ENCODE measurements at regions not wholly inside any gene's neighbourhood (a gene's known extent, or its start where the extent isn't known, plus 50 kb on each side); places are given as distances from the start of the nearest gene placed in this dataset.
"Not testable (repeated sequence)": the region's sequence is repeated elsewhere in the genome, so short reads cannot be mapped to it uniquely, and the experiment has no call there.

GRCh38 chr2:156781677-156782076 lies 345.5 kb downstream of the GPD2 start:
- not testable (repeated sequence) for DNase-seq

- no peak for DNase-seq
These were observed 348.0 kb downstream of the GPD2 start for GRCh38 chr2:156784020-156784701.

GRCh38 chr2:156787517-156787916 lies 351.3 kb downstream of the GPD2 start:
- DNase-seq: no peak

GRCh38 chr2:156790343-156791037 lies 354.3 kb downstream of the GPD2 start:
- no peak for DNase-seq

GRCh38 chr2:156792242-156792840 lies 356.2 kb downstream of the GPD2 start:
- no peak for DNase-seq

- DNase-seq: no peak
These were observed 361.7 kb downstream of the GPD2 start for GRCh38 chr2:156797832-156798231.

- no peak for DNase-seq
These were observed 364.0 kb downstream of the GPD2 start for GRCh38 chr2:156800065-156800653.

GRCh38 chr2:156800781-156801361 lies 364.7 kb downstream of the GPD2 start:
- no peak for DNase-seq

- DNase-seq: no peak
These were observed 367.1 kb downstream of the GPD2 start for GRCh38 chr2:156803243-156803642.

GRCh38 chr2:156803967-156804366 lies 367.8 kb downstream of the GPD2 start:
- DNase-seq: no peak

GRCh38 chr2:156810094-156810493 lies 373.9 kb downstream of the GPD2 start:
- DNase-seq: no peak

GRCh38 chr2:156812496-156812895 lies 376.3 kb downstream of the GPD2 start:
- DNase-seq: no peak

- no peak for DNase-seq
These were observed 381.3 kb downstream of the GPD2 start for GRCh38 chr2:156817430-156817829.

- no peak for DNase-seq
These were observed 382.0 kb downstream of the GPD2 start for GRCh38 chr2:156818221-156818620.

GRCh38 chr2:156818944-156819343 lies 382.8 kb downstream of the GPD2 start:
- DNase-seq: no peak

GRCh38 chr2:156826341-156826933 lies 390.3 kb downstream of the GPD2 start:
- DNase-seq: no peak

- no peak for DNase-seq
These were observed 398.3 kb downstream of the GPD2 start for GRCh38 chr2:156834431-156834830.

- no peak for DNase-seq
These were observed 401.6 kb downstream of the GPD2 start for GRCh38 chr2:156837635-156838370.

GRCh38 chr2:156841321-156841720 lies 405.1 kb downstream of the GPD2 start:
- DNase-seq: no peak

GRCh38 chr2:156845806-156846558 lies 409.8 kb downstream of the GPD2 start:
- DNase-seq: no peak

- DNase-seq: no peak
These were observed 405.3 kb upstream of the GALNT5 start for GRCh38 chr2:156852210-156852609.

- DNase-seq: no peak
These were observed 404.8 kb upstream of the GALNT5 start for GRCh38 chr2:156852681-156853080.
